ENCODE measurements at regions not wholly inside any gene's neighbourhood (a gene's known extent, or its start where the extent isn't known, plus 50 kb on each side); places are given as distances from the start of the nearest gene placed in this dataset.

- TF ChIP-seq IRF3 (IDR thresholded peaks at IDR 0.05) (no peak), CTCF (IDR thresholded peaks at IDR 0.05 in 2 of 3, conservative IDR thresholded peaks at IDR 0.05 in 1 of 3; ENCODE audit: control insufficient read depth in 2 of 3, extremely low read depth in 1 of 3, insufficient read depth in 1 of 3, low read depth in 3 of 3, low read length in 3 of 3) (no peak), TBL1XR1 (IDR thresholded peaks at IDR 0.05; ENCODE audit: low read depth, low read length) (no peak), TCF3 (IDR thresholded peaks at IDR 0.05; ENCODE audit: borderline replicate concordance, insufficient read depth, low read depth, low read length) (no peak)
Observed at GRCh38 chr6:103677290-103677689, 1182.4 kb downstream of the HACE1 start.
